BJ (cell line): ENCODE measurements at regions not wholly inside any gene's neighbourhood (a gene's known extent, or its start where the extent isn't known, plus 50 kb on each side); places are given as distances from the start of the nearest gene placed in this dataset.

Experiments used
- CTCF ChIA-PET: fragments of 350-600 bp; formaldehyde crosslinking; extraction: SDS; loops from one replicate; lab custom pipeline; 2021; ENCODE audit warnings: antibody characterized with exemption, inconsistent platforms; lab: Yijun Ruan, JAX
- POLR2A ChIA-PET: fragments of 300-600 bp; sonication (Branson Sonifier 250); formaldehyde crosslinking; extraction: SDS; loops from one replicate; lab custom pipeline; 2021; ENCODE audit warnings: antibody characterized with exemption; lab: Charles Lee
- DNase-seq: peaks from one replicate; pipeline ENCODE4 v3.0.0-alpha.2; 2011; ENCODE audit warnings: low read depth
- H3K27me3 ChIP-seq: 2 replicates; pipeline ENCODE4 v1.6.0; 2011; ENCODE audit warnings: low read length; ENCODE audit not compliant: control insufficient read depth, insufficient read depth
- H3K36me3 ChIP-seq: 2 replicates; pipeline ENCODE4 v1.5.1; 2011; ENCODE audit warnings: low read length; ENCODE audit not compliant: control insufficient read depth, insufficient read depth
- H3K4me3 ChIP-seq: 2 replicates; pipeline ENCODE4 v1.5.1; 2011; ENCODE audit warnings: low read depth, mild to moderate bottlenecking, control low read depth, low read length
- CTCF ChIP-seq: IDR thresholded peaks from 2 replicates; pipeline ENCODE4 v1.5.1; 2011; ENCODE audit warnings: low read depth, mild to moderate bottlenecking, control low read depth, inconsistent platforms, low read length, moderate library complexity; ENCODE audit not compliant: insufficient read depth

DNA sequence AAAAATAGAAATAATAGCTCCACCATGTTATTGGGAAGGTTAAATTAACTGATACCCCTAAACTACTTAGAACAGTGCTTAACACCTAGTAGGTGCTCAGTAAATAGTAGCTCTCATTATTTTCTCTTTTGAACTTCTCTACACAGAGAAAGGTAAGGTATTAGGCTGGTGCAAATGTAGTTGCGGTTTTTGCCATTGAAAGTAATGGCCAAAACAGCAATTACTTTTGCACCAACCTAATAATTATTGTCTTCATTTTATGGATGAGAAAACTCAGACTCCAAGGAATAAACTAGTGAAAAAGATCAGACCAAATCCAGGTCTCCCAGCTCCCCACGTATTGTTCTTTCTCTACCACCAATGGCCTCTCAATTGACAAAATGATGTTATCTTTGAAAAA lies 157.2 kb upstream of the TMPO start:
- CTCF ChIA-PET: interaction anchor here (0.6 kb wide), 1 partner anchor 12 kb away, joined by 3 read pairs; no protein-coding TSS in a partner anchor
- Histone ChIP-seq H3K4me3 (no peak overlapping the region), H3K36me3 (no peaks in the 10 kb centered on the region), H3K27me3 (peaks cover 2% of the 10 kb centered on the region; the same call in 1 of the 2 replicates)
- DNase-seq: no peak
- POLR2A ChIA-PET: no interaction called here
- no peak for TF ChIP-seq CTCF

GRCh38 chr12:98359856-98360255 lies 155.5 kb upstream of the TMPO start:
- H3K36me3 ChIP-seq: no peaks in the 10 kb centered on the region
- ChIA-PET CTCF (interaction anchor here (0.5 kb wide), 1 partner anchor 11 kb away, joined by 3 read pairs; no protein-coding TSS in a partner anchor), POLR2A (no interaction called here)
- H3K27me3 ChIP-seq: peaks cover 3% of the 10 kb centered on the region
- TF ChIP-seq CTCF: no peak
- H3K4me3 ChIP-seq: no peak overlapping the region
- DNase-seq: no peak

GRCh38 chr12:98360401-98360800 lies 155.0 kb upstream of the TMPO start:
- Histone ChIP-seq H3K36me3 (no peaks in the 10 kb centered on the region), H3K27me3 (peaks cover 3% of the 10 kb centered on the region), H3K4me3 (no peak overlapping the region)
- DNase-seq: no peak
- CTCF ChIA-PET: no interaction called here
- POLR2A ChIA-PET: no interaction called here
- TF ChIP-seq CTCF: no peak

DNA sequence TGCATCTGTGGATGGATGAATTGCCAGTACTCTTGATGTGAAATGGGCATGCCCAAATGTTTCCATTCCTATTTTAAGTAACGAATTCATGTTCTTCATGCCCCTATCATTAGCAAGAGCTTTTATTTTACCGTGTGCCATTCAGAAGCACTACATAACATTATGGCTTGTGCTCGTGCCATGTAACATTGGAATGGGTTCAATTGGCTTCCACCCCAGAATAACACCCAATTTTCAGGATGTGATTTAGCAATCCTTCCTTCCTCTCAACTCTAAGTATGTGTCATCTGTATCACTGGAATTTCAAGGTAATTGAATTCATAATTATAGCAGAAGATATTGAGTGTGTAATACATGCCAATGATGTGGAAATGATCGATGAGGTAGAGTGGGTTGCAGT lies 145.8 kb upstream of the TMPO start:
- no peaks in the 10 kb centered on the region for H3K27me3 ChIP-seq
- DNase-seq: no peak
- no peak for TF ChIP-seq CTCF
- no peak overlapping the region for H3K4me3 ChIP-seq
- ChIA-PET POLR2A (no interaction called here), CTCF (interaction anchor here (1.1 to 1.9 kb wide), 3 partner anchors 18 to 1383 kb away, joined by 4 read pairs; no protein-coding TSS in a partner anchor)
- H3K36me3 ChIP-seq: no peaks in the 10 kb centered on the region

DNA sequence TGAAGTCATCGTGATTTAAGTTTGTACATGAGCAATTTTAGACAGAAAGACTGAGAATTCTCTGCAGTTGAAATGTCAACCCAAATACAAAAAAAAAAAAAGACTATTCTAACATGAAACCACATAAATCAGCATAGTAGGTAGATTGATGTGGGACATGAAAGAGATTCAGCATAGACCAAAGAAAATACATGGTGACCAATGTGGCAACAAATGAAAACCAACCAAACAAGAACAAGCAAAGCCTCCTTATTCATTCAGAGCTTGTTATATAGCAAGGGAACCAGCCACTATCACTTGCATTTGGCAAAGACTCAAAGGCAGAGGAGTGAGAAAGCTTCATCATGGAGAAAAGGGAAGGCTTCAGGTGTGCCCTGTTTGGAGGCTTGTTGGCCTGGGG lies 144.4 kb upstream of the TMPO start:
- Histone ChIP-seq H3K27me3 (no peaks in the 10 kb centered on the region), H3K36me3 (no peaks in the 10 kb centered on the region), H3K4me3 (no peak overlapping the region)
- POLR2A ChIA-PET: no interaction called here
- no peak for TF ChIP-seq CTCF
- no peak for DNase-seq
- CTCF ChIA-PET: interaction anchor here (0.6 to 1.4 kb wide), 3 partner anchors 11 to 1384 kb away, joined by 3 to 5 read pairs (median 4); no protein-coding TSS in a partner anchor
